A549 (cell line): ENCODE measurements at regions not wholly inside any gene's neighbourhood (a gene's known extent, or its start where the extent isn't known, plus 50 kb on each side); places are given as distances from the start of the nearest gene placed in this dataset.

Experiments used
- ATAC-seq, 2 experiments: fragments of 200-7000 bp in 1 of 2; fragments of >200 bp in 1 of 2; cut with Nextera tagmentation in 1 of 2; cut with Tn5 transposase in 1 of 2; 3 replicates each; pipeline versions ENCODE4 v1.8.0 to v1.9.1; 2018 to 2020; ENCODE audit warnings: mild to moderate bottlenecking in 1 of 2, moderate library complexity in 1 of 2
- CTCF ChIA-PET: fragments of 300-600 bp; sonication (Branson Sonifier 250); formaldehyde crosslinking; extraction: SDS; loops from one replicate; lab custom pipeline; 2021; ENCODE audit warnings: antibody characterized with exemption, inconsistent platforms; lab: Yijun Ruan, JAX
- POLR2A ChIA-PET: fragments of 350-600 bp; formaldehyde crosslinking; extraction: SDS; loops from one replicate; lab custom pipeline; 2021; ENCODE audit warnings: antibody characterized with exemption, inconsistent platforms; lab: Yijun Ruan, JAX
- DNase-seq, 2 experiments: peaks; one replicate each; pipeline versions ENCODE4 v3.0.0 to v3.0.0-alpha.2; 2011 to 2016; ENCODE audit warnings: low read depth in 1 of 2, low spot score in 1 of 2
- FAIRE-seq: peaks from 2 replicates; lab custom pipeline; 2011; peaks lifted over from hg19 to GRCh38; lab: Jason Lieb, UNC
- H3K27ac ChIP-seq, 2 experiments: fragments of >200 bp; sonication (Bioruptor Twin); formaldehyde crosslinking; 3 replicates each; pipeline ENCODE4 v1.5.1; 2016 to 2017
- H3K4me1 ChIP-seq: fragments of >200 bp; sonication (Bioruptor Twin); formaldehyde crosslinking; 3 replicates; pipeline ENCODE4 v1.6.1; 2016
- H3K4me2 ChIP-seq: fragments of >200 bp; sonication (Bioruptor Twin); formaldehyde crosslinking; 3 replicates; pipeline ENCODE4 v1.6.1; 2016
- H3K4me3 ChIP-seq: fragments of >200 bp; sonication (Bioruptor Twin); formaldehyde crosslinking; 3 replicates; pipeline ENCODE4 v1.5.1; 2016
- H3K9me3 ChIP-seq: fragments of >200 bp; sonication (Bioruptor Twin); formaldehyde crosslinking; 3 replicates; pipeline ENCODE4 v1.6.1; 2016
- ATOH8 ChIP-seq: fragments of 250-450 bp; sonication (Bioruptor Pico); IDR thresholded peaks from 2 replicates; pipeline ENCODE4 v1.5.0; 2020; ENCODE audit warnings: low read depth, mild to moderate bottlenecking, moderate library complexity
- CHD4 ChIP-seq: fragments of 200-600 bp; sonication (generic); IDR thresholded peaks from 2 replicates; pipeline ENCODE4 v1.6.1; 2016; ENCODE audit warnings: antibody characterized with exemption, mild to moderate bottlenecking, borderline replicate concordance
- E2F6 ChIP-seq: IDR thresholded peaks from 2 replicates; pipeline ENCODE4 v1.6.1; 2012; ENCODE audit warnings: low read depth, borderline replicate concordance
- EHMT2 ChIP-seq: fragments of 200-600 bp; sonication (generic); IDR thresholded peaks from 2 replicates; pipeline ENCODE4 v1.6.1; 2016; ENCODE audit warnings: antibody characterized with exemption, low read depth, mild to moderate bottlenecking, moderate library complexity
- FOSL2 ChIP-seq, 2 experiments: fragments of 450-650 bp in 1 of 2; fragments of >200 bp in 1 of 2; sonication (Bioruptor Twin) in 1 of 2; formaldehyde crosslinking; IDR thresholded peaks; 2 replicates each; pipeline versions ENCODE4 v1.5.0 to v1.6.1; 2016 to 2020; ENCODE audit warnings: mild to moderate bottlenecking in 1 of 2, moderate library complexity in 1 of 2
- HDAC2 ChIP-seq: fragments of 200-600 bp; sonication (generic); IDR thresholded peaks from 2 replicates; pipeline ENCODE4 v1.6.1; 2016
- HMGXB4 ChIP-seq: fragments of 250-450 bp; sonication (Bioruptor Pico); IDR thresholded peaks from 2 replicates; pipeline ENCODE4 v1.5.0; 2021; ENCODE audit warnings: mild to moderate bottlenecking, moderate library complexity, borderline replicate concordance
- HOXB13 ChIP-seq: fragments of 250-450 bp; sonication (Bioruptor Pico); IDR thresholded peaks from 2 replicates; pipeline ENCODE4 v1.5.0; 2020; ENCODE audit warnings: low read depth, mild to moderate bottlenecking, moderate library complexity
- JUN ChIP-seq, 2 experiments: fragments of >200 bp; sonication (Bioruptor Twin); formaldehyde crosslinking; IDR thresholded peaks; 2 replicates in 1 of 2; 3 replicates in 1 of 2; pipeline ENCODE4 v1.6.1; 2016 to 2017
- MAX ChIP-seq: IDR thresholded peaks from 2 replicates; pipeline ENCODE4 v1.6.1; 2012
- NR3C1 ChIP-seq: fragments of >200 bp; sonication (Bioruptor Twin); formaldehyde crosslinking; IDR thresholded peaks from 3 replicates; pipeline ENCODE4 v1.6.1; 2017
- PHF8 ChIP-seq: fragments of 200-600 bp; sonication (generic); IDR thresholded peaks from 2 replicates; pipeline ENCODE4 v1.6.1; 2016; ENCODE audit warnings: low read depth, mild to moderate bottlenecking, antibody characterized with exemption, moderate library complexity, borderline replicate concordance
- REST ChIP-seq: fragments of 200-600 bp; sonication (generic); IDR thresholded peaks from 2 replicates; pipeline ENCODE4 v1.6.1; 2016; ENCODE audit warnings: antibody characterized with exemption, mild to moderate bottlenecking, moderate library complexity
- RFX5 ChIP-seq: fragments of 450-650 bp; IDR thresholded peaks from 2 replicates; pipeline ENCODE4 v1.7.1; 2014; ENCODE audit warnings: antibody characterized with exemption, mild to moderate bottlenecking, moderate library complexity
- TP53 ChIP-seq: fragments of 250-450 bp; sonication (Bioruptor Pico); IDR thresholded peaks from 2 replicates; pipeline ENCODE4 v1.5.0; 2021; ENCODE audit warnings: mild to moderate bottlenecking, moderate library complexity
- ZNF302 ChIP-seq: fragments of 250-450 bp; sonication (Bioruptor Pico); IDR thresholded peaks from 2 replicates; pipeline ENCODE4 v1.9.0; 2021; ENCODE audit warnings: inconsistent platforms, mild to moderate bottlenecking, moderate library complexity
- WGBS: methylation state at CpG from one replicate; pipeline ENCODE4 v1.1.6; 2017; ENCODE audit errors: missing lambda C conversion rate; 5-methylcytosine and 5-hydroxymethylcytosine counted together

- TF ChIP-seq ATOH8, result no peak
- TF ChIP-seq HDAC2, result no peak
- TF ChIP-seq JUN (IDR thresholded peaks at IDR 0.05), result no peak
- no peak for TF ChIP-seq MAX
- no peak for TF ChIP-seq E2F6
- no peak for TF ChIP-seq ZNF302 (CRISPR knock-in tag)
Measured at GRCh38 chr7:27420702-27421101, 178.1 kb downstream of the EVX1 start (continued).

- Histone ChIP-seq H3K4me1 (peaks cover 18% of the 10 kb centered on the region), H3K27ac (no peak overlapping the region), H3K4me2 (no peak overlapping the region), H3K9me3 (no peaks in the 10 kb centered on the region), H3K4me3 (no peak overlapping the region)
- no peak for TF ChIP-seq FOSL2 (IDR thresholded peaks at IDR 0.05)
- TF ChIP-seq FOSL2 (CRISPR knock-in tag; IDR thresholded peaks at IDR 0.05), result peak; percentile 51
- no peak for TF ChIP-seq HMGXB4
- no peak for ATAC-seq
- ChIA-PET POLR2A (no interaction called here), CTCF (interaction anchor here (0.6 kb wide), 1 partner anchor 23 kb away, joined by 3 read pairs; no protein-coding TSS in a partner anchor)
- 62% methylated on average over 8 of the region's 8 CpGs for WGBS
- FAIRE-seq, result no peak
- DNase-seq, result no peak
Measured at GRCh38 chr7:27423290-27423689, 180.7 kb downstream of the EVX1 start.

- H3K27ac ChIP-seq, result peak overlapping the region in 1 of 2 experiments; percentile 35; a peak in 3 of 6 replicates
- FAIRE-seq (no peak), DNase-seq (no peak), ATAC-seq (no peak)
- H3K4me2 ChIP-seq, result peak overlapping the region; percentile 52
- H3K9me3 ChIP-seq, result no peaks in the 10 kb centered on the region
- TF ChIP-seq HOXB13 (no peak), REST (no peak), RFX5 (no peak), PHF8 (no peak), CHD4 (no peak), TP53 (CRISPR knock-in tag) (no peak), EHMT2 (no peak), NR3C1 (no peak)
- H3K4me3 ChIP-seq, result no peak overlapping the region
- CTCF ChIA-PET, result no interaction called here
- POLR2A ChIA-PET, result no interaction called here
- peaks cover 18% of the 10 kb centered on the region for H3K4me1 ChIP-seq
- 94% methylated on average over 10 of the region's 10 CpGs for WGBS
Measured at GRCh38 chr7:27423821-27424220, 181.2 kb downstream of the EVX1 start.
